Right atrium auricular region (tissue), 2 donors: ENCODE measurements at regions not wholly inside any gene's neighbourhood (a gene's known extent, or its start where the extent isn't known, plus 50 kb on each side); places are given as distances from the start of the nearest gene placed in this dataset.

Source experiments
- DNase-seq: peaks from one replicate; pipeline ENCODE4 v3.0.0-alpha.2; 2019; ENCODE audit warnings: low spot score
- H3K27ac ChIP-seq, 2 donors: fragments of 200-600 bp; sonication (generic); 1 replicate in 1 of 2; 2 replicates in 1 of 2; pipeline ENCODE4 v1.5.1; 2016 to 2019
- H3K27me3 ChIP-seq, 2 donors: fragments of 200-600 bp; sonication (generic); one replicate each; pipeline versions ENCODE4 v1.5.1 to v1.6.0; 2017 to 2019
- H3K36me3 ChIP-seq: fragments of 200-600 bp; sonication (generic); one replicate; pipeline ENCODE4 v1.5.1; 2016
- H3K4me1 ChIP-seq, 2 donors: fragments of 200-600 bp; sonication (generic); one replicate each; pipeline versions ENCODE4 v1.5.1 to v1.6.0; 2017 to 2019
- H3K4me3 ChIP-seq, 2 donors: fragments of 200-600 bp; sonication (generic); 1 replicate in 1 of 2; 2 replicates in 1 of 2; pipeline ENCODE4 v1.5.1; 2017 to 2019; ENCODE audit warnings: mild to moderate bottlenecking in 1 of 2, moderate library complexity in 1 of 2
- H3K9me3 ChIP-seq, 2 donors: fragments of 200-600 bp; sonication (generic); one replicate each; pipeline ENCODE4 v1.5.1; 2019
- TF ChIP-seq, protein P1 (sequence below), 2 donors: fragments of 200-600 bp; sonication (generic); IDR thresholded peaks; one replicate each; pipeline ENCODE4 v1.5.1; 2019; ENCODE audit warnings: antibody characterized with exemption in 2 of 2

DNA sequence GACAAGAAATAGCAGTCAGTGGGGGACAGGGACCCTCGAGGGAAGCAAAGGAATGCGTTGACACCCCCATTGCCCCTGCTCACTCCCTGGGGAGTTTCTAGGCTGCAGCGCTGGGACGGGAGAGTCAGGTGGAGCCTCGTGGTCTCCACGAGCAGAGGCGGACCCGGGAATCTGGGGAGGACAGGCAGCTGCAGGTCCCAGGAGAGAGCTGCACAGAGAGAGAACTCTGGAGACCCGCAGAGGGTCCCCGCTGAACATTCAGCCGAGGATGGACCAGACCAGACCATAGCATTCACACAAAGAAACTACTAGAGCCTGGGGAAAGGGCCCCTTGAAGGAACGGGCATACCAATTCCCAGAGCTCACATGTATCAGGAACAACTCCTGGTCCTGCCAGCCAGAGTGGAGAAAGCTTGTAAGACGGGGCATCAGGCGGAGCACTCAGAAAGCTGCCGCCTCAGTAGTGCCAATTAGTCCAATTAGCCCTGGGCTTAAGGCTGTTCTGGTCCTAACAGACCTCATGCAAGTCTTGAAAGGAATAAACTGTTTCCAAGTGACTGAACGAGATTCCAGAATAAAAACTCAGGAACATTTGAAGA lies 966.7 kb upstream of the ZNF722 start:
- H3K27ac ChIP-seq = no peak overlapping the region
- no peak for DNase-seq
- peaks cover 0 to 7% of the 10 kb centered on the region in 2 donors for H3K9me3 ChIP-seq
- TF ChIP-seq, protein P1, sequence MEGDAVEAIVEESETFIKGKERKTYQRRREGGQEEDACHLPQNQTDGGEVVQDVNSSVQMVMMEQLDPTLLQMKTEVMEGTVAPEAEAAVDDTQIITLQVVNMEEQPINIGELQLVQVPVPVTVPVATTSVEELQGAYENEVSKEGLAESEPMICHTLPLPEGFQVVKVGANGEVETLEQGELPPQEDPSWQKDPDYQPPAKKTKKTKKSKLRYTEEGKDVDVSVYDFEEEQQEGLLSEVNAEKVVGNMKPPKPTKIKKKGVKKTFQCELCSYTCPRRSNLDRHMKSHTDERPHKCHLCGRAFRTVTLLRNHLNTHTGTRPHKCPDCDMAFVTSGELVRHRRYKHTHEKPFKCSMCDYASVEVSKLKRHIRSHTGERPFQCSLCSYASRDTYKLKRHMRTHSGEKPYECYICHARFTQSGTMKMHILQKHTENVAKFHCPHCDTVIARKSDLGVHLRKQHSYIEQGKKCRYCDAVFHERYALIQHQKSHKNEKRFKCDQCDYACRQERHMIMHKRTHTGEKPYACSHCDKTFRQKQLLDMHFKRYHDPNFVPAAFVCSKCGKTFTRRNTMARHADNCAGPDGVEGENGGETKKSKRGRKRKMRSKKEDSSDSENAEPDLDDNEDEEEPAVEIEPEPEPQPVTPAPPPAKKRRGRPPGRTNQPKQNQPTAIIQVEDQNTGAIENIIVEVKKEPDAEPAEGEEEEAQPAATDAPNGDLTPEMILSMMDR (IDR thresholded peaks at IDR 0.05) = no peak
- no peaks in the 10 kb centered on the region for H3K27me3 ChIP-seq
- no peak overlapping the region for H3K4me3 ChIP-seq
- H3K36me3 ChIP-seq = no peaks in the 10 kb centered on the region
- no peaks in the 10 kb centered on the region for H3K4me1 ChIP-seq

DNA sequence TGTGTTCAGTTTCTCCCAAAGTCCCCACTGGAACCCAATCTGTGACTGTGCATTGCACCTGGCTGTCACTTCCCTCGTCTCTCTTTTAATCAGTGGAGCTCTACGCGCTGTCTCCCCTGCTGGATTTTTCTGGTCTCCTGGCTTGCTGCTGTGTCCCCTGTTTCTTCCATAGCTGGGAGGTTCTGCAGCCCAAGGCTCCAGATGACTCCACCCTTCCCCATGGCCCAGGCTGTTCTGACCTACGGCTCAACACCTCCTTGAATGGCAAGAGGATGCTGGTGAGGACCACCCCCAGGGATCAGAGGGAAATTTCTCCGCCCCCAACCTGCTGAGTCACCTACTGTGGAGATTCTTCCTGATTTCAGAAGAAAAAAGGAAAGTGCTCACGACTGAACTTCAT lies 961.4 kb upstream of the ZNF722 start:
- no peaks in the 10 kb centered on the region for H3K27me3 ChIP-seq
- no peak for DNase-seq
- H3K36me3 ChIP-seq = no peaks in the 10 kb centered on the region
- no peaks in the 10 kb centered on the region for H3K4me1 ChIP-seq
- H3K9me3 ChIP-seq = peaks cover 0 to 7% of the 10 kb centered on the region in 2 donors
- TF ChIP-seq, protein P1 (IDR thresholded peaks at IDR 0.05) = no peak
- no peak overlapping the region for H3K27ac ChIP-seq
- H3K4me3 ChIP-seq = no peak overlapping the region

DNA sequence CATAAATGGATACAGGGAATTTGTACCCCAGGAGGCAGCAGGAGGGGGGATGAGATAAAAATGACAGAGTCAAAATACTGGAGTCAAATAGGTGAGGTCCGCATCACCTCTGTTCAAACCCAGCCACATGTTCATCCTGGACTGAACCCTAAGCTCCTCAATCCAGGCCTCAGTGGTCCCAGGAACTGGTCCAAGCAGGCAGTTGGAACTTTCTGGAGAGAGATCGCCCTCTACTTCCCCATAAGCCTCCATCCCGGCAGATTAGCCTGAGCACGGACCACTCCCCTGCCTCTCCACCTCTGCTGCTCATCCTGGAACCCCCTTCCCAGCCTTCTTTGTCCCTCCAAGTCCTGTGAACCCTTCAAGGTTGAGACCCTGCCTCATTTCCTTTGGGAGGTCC lies 959.7 kb upstream of the ZNF722 start:
- Histone ChIP-seq H3K4me3 (no peak overlapping the region), H3K9me3 (no peaks in the 10 kb centered on the region), H3K4me1 (no peaks in the 10 kb centered on the region), H3K36me3 (no peaks in the 10 kb centered on the region), H3K27me3 (no peaks in the 10 kb centered on the region), H3K27ac (no peak overlapping the region)
- TF ChIP-seq, protein P1 (IDR thresholded peaks at IDR 0.05) = no peak
- DNase-seq = no peak

DNA sequence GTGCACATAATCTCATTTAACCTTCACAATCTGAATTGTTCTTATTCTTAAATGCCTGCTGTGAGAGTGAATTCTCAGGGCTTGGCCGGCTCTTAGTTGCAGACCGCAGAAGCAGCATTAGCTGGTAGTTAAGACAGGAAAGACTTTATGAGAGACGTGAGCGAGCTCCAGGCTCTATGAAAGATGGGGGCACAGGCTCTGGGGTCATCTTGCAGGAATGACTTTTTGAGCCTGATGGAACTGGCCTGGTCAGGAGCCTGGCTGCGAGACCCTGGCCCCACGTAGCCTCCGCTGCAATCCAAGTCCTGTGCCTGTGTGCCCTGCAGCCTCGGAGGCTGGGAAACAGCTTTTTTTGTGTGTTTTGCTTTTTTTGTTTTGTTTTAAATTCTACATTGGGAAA lies 958.8 kb upstream of the ZNF722 start:
- Histone ChIP-seq H3K27me3 (no peaks in the 10 kb centered on the region), H3K36me3 (no peaks in the 10 kb centered on the region), H3K4me1 (no peaks in the 10 kb centered on the region), H3K4me3 (no peak overlapping the region), H3K9me3 (no peaks in the 10 kb centered on the region), H3K27ac (no peak overlapping the region)
- TF ChIP-seq, protein P1 (IDR thresholded peaks at IDR 0.05) = no peak
- no peak for DNase-seq

DNA sequence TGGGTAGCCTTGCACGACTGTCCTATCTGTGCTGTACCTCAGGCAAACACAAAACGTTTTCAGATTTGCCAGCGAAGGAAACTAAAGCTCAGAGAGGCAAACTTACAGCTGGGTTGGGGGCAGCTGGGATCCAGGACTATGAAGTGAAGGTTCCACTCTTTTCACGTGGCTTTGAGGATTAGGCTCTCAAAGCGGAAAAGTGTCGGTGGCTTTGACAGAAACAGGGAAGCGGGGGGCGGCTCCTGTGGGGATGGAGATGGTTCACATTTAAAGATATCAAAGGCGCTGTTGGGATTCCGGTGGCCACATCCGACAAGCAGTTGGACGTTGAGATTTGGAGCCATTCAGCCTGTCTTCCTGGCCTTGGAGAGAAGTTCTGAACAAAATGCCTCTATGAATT lies 958.3 kb upstream of the ZNF722 start:
- Histone ChIP-seq H3K4me1 (no peaks in the 10 kb centered on the region), H3K27ac (no peak overlapping the region), H3K27me3 (no peaks in the 10 kb centered on the region), H3K36me3 (no peaks in the 10 kb centered on the region), H3K4me3 (no peak overlapping the region), H3K9me3 (no peaks in the 10 kb centered on the region)
- TF ChIP-seq, protein P1 (IDR thresholded peaks at IDR 0.05) = no peak
- DNase-seq = no peak

DNA sequence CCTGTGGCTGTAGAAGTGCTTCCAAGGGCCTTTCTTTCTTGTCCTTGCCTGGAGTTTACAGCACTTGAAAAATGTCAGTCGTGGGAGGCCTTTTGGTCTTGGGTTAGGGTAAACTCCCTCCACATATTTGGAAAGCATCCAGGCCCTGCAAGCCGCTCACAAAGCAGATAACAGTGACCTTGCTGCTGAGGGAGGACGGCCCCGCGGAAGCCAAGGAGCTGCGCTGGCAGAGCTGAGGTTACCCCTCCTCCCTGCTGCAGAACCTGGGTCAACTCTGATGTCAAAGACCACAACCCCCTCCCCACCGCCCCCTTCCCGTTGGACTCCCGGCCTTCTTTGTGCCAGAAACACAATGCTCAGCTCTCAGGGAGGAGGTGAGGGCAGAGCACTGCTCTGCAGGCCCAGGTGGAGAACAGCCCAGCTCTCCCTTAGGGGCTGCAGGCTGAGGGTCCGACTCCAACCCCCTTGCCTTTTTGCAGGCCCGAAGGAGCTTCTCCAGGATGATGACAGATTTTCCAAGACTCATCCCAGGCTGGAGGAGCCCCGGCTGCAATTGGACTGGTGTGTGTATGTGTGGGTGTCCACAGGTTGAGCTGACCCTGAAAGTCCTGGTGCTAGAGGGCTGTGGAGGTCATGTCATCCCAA lies 957.6 kb upstream of the ZNF722 start:
- no peak overlapping the region for H3K27ac ChIP-seq
- no peak for DNase-seq

More for the DNA sequence above, 957.6 kb upstream of the ZNF722 start:
- TF ChIP-seq, protein P1 (IDR thresholded peaks at IDR 0.05) = no peak
- H3K9me3 ChIP-seq = no peaks in the 10 kb centered on the region
- H3K36me3 ChIP-seq = no peaks in the 10 kb centered on the region
- no peaks in the 10 kb centered on the region for H3K27me3 ChIP-seq
- no peaks in the 10 kb centered on the region for H3K4me1 ChIP-seq
- no peak overlapping the region for H3K4me3 ChIP-seq
